Colonic mucosa (tissue), 4 donors: ENCODE measurements at regions not wholly inside any gene's neighbourhood (a gene's known extent, or its start where the extent isn't known, plus 50 kb on each side); places are given as distances from the start of the nearest gene placed in this dataset.

Experiments used
- DNase-seq: peaks from one replicate; pipeline ENCODE4 v3.0.0-alpha.2; 2020
- H3K27ac ChIP-seq: fragments of 200-600 bp; one replicate; pipeline ENCODE4 v1.8.0; 2021
- H3K27me3 ChIP-seq: fragments of 200-600 bp; one replicate; pipeline ENCODE4 v1.8.0; 2021
- H3K36me3 ChIP-seq: fragments of 200-600 bp; one replicate; pipeline ENCODE4 v1.8.0; 2021
- H3K4me1 ChIP-seq: fragments of 200-600 bp; one replicate; pipeline ENCODE4 v1.8.0; 2021; ENCODE audit warnings: mild to moderate bottlenecking
- H3K4me3 ChIP-seq: fragments of 200-600 bp; one replicate; pipeline ENCODE4 v1.8.0; 2021
- H3K9ac ChIP-seq, 2 donors: one replicate each; pipeline ENCODE4 v1.7.0; 2013; ENCODE audit warnings: control low read depth in 2 of 2, low read depth in 2 of 2, low read length in 2 of 2
- H3K9me3 ChIP-seq: fragments of 200-600 bp; one replicate; pipeline ENCODE4 v1.8.0; 2021
- CTCF ChIP-seq: fragments of 200-600 bp; IDR thresholded peaks from one replicate; pipeline ENCODE4 v1.8.0; 2022; ENCODE audit warnings: antibody characterized with exemption, mild to moderate bottlenecking
- intact Hi-C: fragments of 100-400 bp; cut with DNase I; formaldehyde crosslinking; loops from one replicate; pipeline ENCODE4 v1.14.1; 2022
- donor health status: healthy.
- donor health status: DM: no; HTN: no; CAD: no.
- donor health status: DM: no; HTN: no; CAD: no.

GRCh38 chr2:53268626-53269025 is 499.0 kb upstream of the CHAC2 start:
- Histone ChIP-seq H3K27ac (no peak overlapping the region), H3K9me3 (no peaks in the 10 kb centered on the region), H3K4me3 (no peak overlapping the region), H3K9ac (no peak overlapping the region), H3K36me3 (no peaks in the 10 kb centered on the region), H3K27me3 (no peaks in the 10 kb centered on the region), H3K4me1 (no peaks in the 10 kb centered on the region)
- intact Hi-C loops = no loop called here
- no peak for TF ChIP-seq CTCF
- no peak for DNase-seq

- no peaks in the 10 kb centered on the region for H3K36me3 ChIP-seq
- intact Hi-C loops = no loop called here
- H3K27me3 ChIP-seq = no peaks in the 10 kb centered on the region
- H3K27ac ChIP-seq = no peak overlapping the region
- no peak for TF ChIP-seq CTCF
- no peak overlapping the region for H3K9ac ChIP-seq
- no peaks in the 10 kb centered on the region for H3K4me1 ChIP-seq
- DNase-seq = no peak
- no peak overlapping the region for H3K4me3 ChIP-seq
- no peaks in the 10 kb centered on the region for H3K9me3 ChIP-seq
Measured at GRCh38 chr2:53268086-53268485, 499.5 kb upstream of the CHAC2 start.

- H3K27me3 ChIP-seq = no peaks in the 10 kb centered on the region
- H3K27ac ChIP-seq = no peak overlapping the region
- no peak for DNase-seq
- H3K4me3 ChIP-seq = no peak overlapping the region
- H3K36me3 ChIP-seq = no peaks in the 10 kb centered on the region
- no peaks in the 10 kb centered on the region for H3K9me3 ChIP-seq
- H3K4me1 ChIP-seq = no peaks in the 10 kb centered on the region
- intact Hi-C loops = no loop called here
- TF ChIP-seq CTCF = no peak
- no peak overlapping the region for H3K9ac ChIP-seq
Measured at GRCh38 chr2:53265544-53266299, 501.9 kb upstream of the CHAC2 start.

GRCh38 chr2:53260568-53260967 is 507.0 kb upstream of the CHAC2 start:
- Histone ChIP-seq H3K4me1 (no peaks in the 10 kb centered on the region), H3K27me3 (no peaks in the 10 kb centered on the region), H3K27ac (no peak overlapping the region), H3K9ac (no peak overlapping the region), H3K36me3 (no peaks in the 10 kb centered on the region), H3K4me3 (no peak overlapping the region), H3K9me3 (no peaks in the 10 kb centered on the region)
- DNase-seq = no peak
- intact Hi-C loops = no loop called here
- TF ChIP-seq CTCF = no peak

- no peaks in the 10 kb centered on the region for H3K4me1 ChIP-seq
- DNase-seq = no peak
Measured at GRCh38 chr2:53259395-53260009, 508.1 kb upstream of the CHAC2 start.

More at GRCh38 chr2:53259395-53260009, 508.1 kb upstream of the CHAC2 start:
- Histone ChIP-seq H3K27me3 (no peaks in the 10 kb centered on the region), H3K9ac (no peak overlapping the region), H3K9me3 (no peaks in the 10 kb centered on the region), H3K27ac (no peak overlapping the region), H3K36me3 (no peaks in the 10 kb centered on the region), H3K4me3 (no peak overlapping the region)
- intact Hi-C loops = no loop called here
- no peak for TF ChIP-seq CTCF
